ENCODE measurements at regions not wholly inside any gene's neighbourhood (a gene's known extent, or its start where the extent isn't known, plus 50 kb on each side); places are given as distances from the start of the nearest gene placed in this dataset.

DNA sequence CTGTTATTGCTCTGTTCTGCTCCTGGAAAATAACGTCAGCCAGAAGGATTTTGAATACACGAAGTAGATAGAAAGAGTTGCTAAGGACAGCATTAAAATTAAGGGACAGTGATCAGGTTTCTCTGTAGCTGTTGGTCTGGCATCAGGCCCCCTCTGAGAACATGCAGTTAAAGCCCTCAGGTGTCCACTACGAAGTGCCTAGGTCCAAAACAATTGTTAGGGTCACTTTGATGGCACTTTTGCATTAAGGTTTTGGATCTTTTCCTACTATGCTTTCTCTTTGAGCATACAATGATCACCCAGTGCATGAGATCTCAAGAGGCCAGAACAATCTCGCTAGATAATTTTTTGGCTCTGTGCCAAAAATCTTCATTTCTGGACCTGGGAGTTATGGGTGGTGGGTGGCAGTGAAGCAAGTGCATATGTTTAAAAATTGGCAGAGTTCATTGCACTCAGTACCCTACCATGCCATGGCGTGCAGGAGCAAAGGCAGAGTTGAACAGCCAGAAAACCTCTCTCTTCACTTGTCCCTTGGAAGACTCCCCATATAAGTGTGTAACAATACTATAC lies 797.6 kb downstream of the ROBO2 start:
- WGBS, 5 donors: 70 to 88% (median 76%) methylated on average over 5 of the region's 5 CpGs
- Histone ChIP-seq H3K4me1 (no peaks in the 10 kb centered on the region), H3K4me3 (no peak overlapping the region), H3K9me3 (peaks cover 0 to 36% (median 27%) of the 10 kb centered on the region in 8 donors), H3K27me3 (replicated peaks in 1 of 7) (no peaks in the 10 kb centered on the region), H3K27ac (no peak overlapping the region), H3K36me3 (no peaks in the 10 kb centered on the region)
- TF ChIP-seq POLR2A (IDR thresholded peaks at IDR 0.05) (no peak), CTCF (IDR thresholded peaks at IDR 0.05 in 8 of 11, conservative IDR thresholded peaks at IDR 0.05 in 3 of 11) (no peak), POLR2AphosphoS5 (IDR thresholded peaks at IDR 0.05) (no peak)
- no peak for DNase-seq
- intact Hi-C loops (cut with DNase I; ENCODE audit: low total_unique reads): no loop called here

- no peak overlapping the region for H3K27ac ChIP-seq
- intact Hi-C loops (cut with DNase I; ENCODE audit: low total_unique reads): no loop called here
- WGBS, 5 donors: 87 to 98% (median 95%) methylated on average over 3 of the region's 3 CpGs
These were observed 819.3 kb downstream of the ROBO2 start for GRCh38 chr3:77859156-77859555.

GRCh38 chr3:77868725-77869124 lies 828.8 kb downstream of the ROBO2 start:
- intact Hi-C loops (cut with DNase I; ENCODE audit: low total_unique reads): no loop called here
- WGBS, 5 donors: 61 to 83% (median 68%) methylated on average over 2 of the region's 2 CpGs
- Histone ChIP-seq H3K9me3 (peaks cover 0 to 13% (median 4%) of the 10 kb centered on the region in 8 donors), H3K4me3 (no peak overlapping the region), H3K4me1 (no peaks in the 10 kb centered on the region), H3K36me3 (no peaks in the 10 kb centered on the region), H3K27me3 (replicated peaks in 1 of 7) (no peaks in the 10 kb centered on the region), H3K27ac (no peak overlapping the region)
- no peak for DNase-seq
- TF ChIP-seq POLR2AphosphoS5 (IDR thresholded peaks at IDR 0.05): no peak
- no peak for TF ChIP-seq POLR2A (IDR thresholded peaks at IDR 0.05)
- TF ChIP-seq CTCF (IDR thresholded peaks at IDR 0.05 in 8 of 11, conservative IDR thresholded peaks at IDR 0.05 in 3 of 11): no peak

More at GRCh38 chr3:77859156-77859555, 819.3 kb downstream of the ROBO2 start:
- DNase-seq: no peak
- Histone ChIP-seq H3K36me3 (no peaks in the 10 kb centered on the region), H3K27me3 (replicated peaks in 1 of 7) (no peaks in the 10 kb centered on the region), H3K4me1 (peaks cover 0 to 7% (median 0%) of the 10 kb centered on the region in 6 donors), H3K9me3 (peaks cover 0 to 6% (median 0%) of the 10 kb centered on the region in 8 donors), H3K4me3 (no peak overlapping the region)
- TF ChIP-seq CTCF (IDR thresholded peaks at IDR 0.05 in 8 of 11, conservative IDR thresholded peaks at IDR 0.05 in 3 of 11) (no peak), POLR2A (IDR thresholded peaks at IDR 0.05) (no peak), POLR2AphosphoS5 (IDR thresholded peaks at IDR 0.05) (no peak)

- H3K9me3 ChIP-seq: peaks cover 0 to 13% (median 4%) of the 10 kb centered on the region in 8 donors
- no peak overlapping the region for H3K4me3 ChIP-seq
- DNase-seq: no peak
- H3K27ac ChIP-seq: no peak overlapping the region
- no peaks in the 10 kb centered on the region for H3K36me3 ChIP-seq
- TF ChIP-seq POLR2AphosphoS5 (IDR thresholded peaks at IDR 0.05): no peak
- TF ChIP-seq CTCF (IDR thresholded peaks at IDR 0.05 in 8 of 11, conservative IDR thresholded peaks at IDR 0.05 in 3 of 11): no peak
- no peak for TF ChIP-seq POLR2A (IDR thresholded peaks at IDR 0.05)
- H3K4me1 ChIP-seq: no peaks in the 10 kb centered on the region
- 81 to 89% (median 86%) methylated on average over 7 of the region's 7 CpGs for WGBS, 5 donors
- intact Hi-C loops (cut with DNase I; ENCODE audit: low total_unique reads): no loop called here
- no peaks in the 10 kb centered on the region for H3K27me3 ChIP-seq (replicated peaks in 1 of 7)
These were observed 829.5 kb downstream of the ROBO2 start for GRCh38 chr3:77869423-77869822.
